PC-9 (cell line): ENCODE measurements at regions not wholly inside any gene's neighbourhood (a gene's known extent, or its start where the extent isn't known, plus 50 kb on each side); places are given as distances from the start of the nearest gene placed in this dataset.

Experiments
- BruUV-seq: library from RNA; stranded (reverse); fragments of 400-500 nt; replicated peaks from 2 replicates; lab custom pipeline; 2021; lab: Mats Ljungman, UMichigan
- CTCF ChIA-PET: fragments of 300-600 bp; sonication (Branson Sonifier 250); formaldehyde crosslinking; loops from one replicate; lab custom pipeline; 2022; ENCODE audit warnings: antibody characterized with exemption; lab: Charles Lee
- POLR2A ChIA-PET: fragments of 300-600 bp; sonication (Branson Sonifier 250); formaldehyde crosslinking; loops from one replicate; lab custom pipeline; 2022; ENCODE audit warnings: antibody characterized with exemption; ENCODE audit not compliant: unreplicated experiment; lab: Charles Lee
- DNase-seq, 2 experiments: peaks; one replicate each; pipeline versions ENCODE4 v3.0.0 to v3.0.0-alpha.2; 2015 to 2022; ENCODE audit warnings: mixed read lengths in 1 of 2
- H2AFZ ChIP-seq: fragments of 200-600 bp; sonication (generic); 2 replicates; pipeline ENCODE4 v1.8.1; 2017; ENCODE audit warnings: antibody characterized with exemption
- H3F3A ChIP-seq: fragments of 200-600 bp; sonication (generic); 2 replicates; pipeline ENCODE4 v1.8.1; 2017; ENCODE audit warnings: antibody characterized with exemption, mild to moderate bottlenecking, low read depth; ENCODE audit not compliant: insufficient read depth
- H3K27ac ChIP-seq: fragments of 200-600 bp; sonication (generic); 2 replicates; pipeline ENCODE4 v1.6.1; 2016; ENCODE audit warnings: mixed run types
- H3K27me3 ChIP-seq: fragments of 200-600 bp; sonication (generic); 2 replicates; pipeline ENCODE4 v1.6.1; 2016; ENCODE audit warnings: low read depth, mixed run types; ENCODE audit not compliant: insufficient read depth
- H3K36me3 ChIP-seq: fragments of 200-600 bp; sonication (generic); 2 replicates; pipeline ENCODE4 v1.6.1; 2016; ENCODE audit warnings: low read depth, mixed run types
- H3K4me1 ChIP-seq: fragments of 200-600 bp; sonication (generic); replicated peaks from 2 replicates; pipeline ENCODE4 v1.6.1; 2016; ENCODE audit warnings: mixed run types; ENCODE audit not compliant: insufficient read depth
- H3K4me2 ChIP-seq: fragments of 200-600 bp; sonication (generic); 2 replicates; pipeline ENCODE4 v1.6.1; 2017; ENCODE audit warnings: mixed run types
- H3K4me3 ChIP-seq: fragments of 200-600 bp; sonication (generic); 2 replicates; pipeline ENCODE4 v1.6.1; 2016; ENCODE audit warnings: mixed run types
- H3K79me2 ChIP-seq: fragments of 200-600 bp; sonication (generic); 2 replicates; pipeline ENCODE4 v1.6.1; 2017; ENCODE audit warnings: low read depth, mixed run types
- H3K9me2 ChIP-seq: fragments of 200-600 bp; sonication (generic); 2 replicates; pipeline ENCODE4 v1.8.1; 2017; ENCODE audit warnings: mild to moderate bottlenecking; ENCODE audit not compliant: insufficient read depth
- H3K9me3 ChIP-seq: fragments of 200-600 bp; sonication (generic); 2 replicates; pipeline ENCODE4 v1.8.1; 2016; ENCODE audit warnings: low read depth; ENCODE audit not compliant: insufficient read depth
- H4K20me1 ChIP-seq: fragments of 200-600 bp; sonication (generic); 2 replicates; pipeline ENCODE4 v1.8.1; 2017; ENCODE audit not compliant: insufficient read depth
- EZH2 ChIP-seq: fragments of 200-600 bp; sonication (generic); IDR thresholded peaks from 2 replicates; pipeline ENCODE4 v1.8.0; 2017; ENCODE audit warnings: antibody characterized with exemption, low read depth
- intact Hi-C: fragments of 100-400 bp; cut with micrococcal nuclease; formaldehyde crosslinking; loops from one replicate; pipeline ENCODE4 v1.10.0; 2022; ENCODE audit not compliant: unreplicated experiment
- TF ChIP-seq, protein P1 (sequence below): fragments of 200-600 bp; sonication (generic); conservative IDR thresholded peaks from 2 replicates; pipeline ENCODE4 v1.6.1; 2017; ENCODE audit warnings: mixed run types, antibody characterized with exemption, mild to moderate bottlenecking, moderate library complexity

DNA sequence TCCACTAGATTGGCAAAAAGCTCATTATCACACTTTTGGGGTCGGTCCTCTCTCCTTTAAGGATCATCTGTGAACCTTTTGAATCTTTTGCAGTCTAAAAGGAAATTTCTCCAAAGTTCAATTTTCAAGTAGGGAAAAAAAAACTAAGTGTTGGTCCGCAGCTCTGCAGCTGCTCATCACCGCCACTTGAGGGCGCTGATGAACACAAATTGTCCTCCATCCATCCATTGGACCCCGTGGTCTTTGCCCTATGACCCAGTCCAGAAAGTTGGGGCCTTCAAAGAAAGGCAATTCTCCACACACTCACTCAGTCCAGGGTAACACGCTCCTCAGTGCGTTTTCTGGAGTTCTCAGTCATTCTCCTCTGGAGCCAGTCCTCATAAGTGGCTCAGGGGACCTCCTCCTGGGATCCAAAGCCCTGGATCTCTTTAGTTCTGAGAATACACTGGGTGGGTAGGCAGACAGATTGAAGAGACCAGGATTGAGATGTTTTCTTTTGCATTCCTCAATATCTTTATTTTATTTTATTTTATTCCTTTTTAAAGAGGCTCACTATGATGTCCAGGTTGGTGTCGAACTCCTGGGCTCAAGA is 63.6 kb upstream of the SLC28A3 start:
- H3K4me3 ChIP-seq, result no peak overlapping the region
- no peak for DNase-seq
- H3K4me2 ChIP-seq, result no peak overlapping the region
- intact Hi-C loops, result no loop called here
- no peaks in the 10 kb centered on the region for H3K79me2 ChIP-seq
- H2AFZ ChIP-seq, result no peak overlapping the region
- H3K27me3 ChIP-seq, result peaks cover 9% of the 10 kb centered on the region; the same call in 1 of the 2 replicates
- H3K9me2 ChIP-seq, result no peaks in the 10 kb centered on the region
- no TSS peak for BruUV-seq
- H3F3A ChIP-seq, result no peaks in the 10 kb centered on the region
- no peaks in the 10 kb centered on the region for H4K20me1 ChIP-seq
- TF ChIP-seq EZH2, result no peak
- TF ChIP-seq, protein P1, sequence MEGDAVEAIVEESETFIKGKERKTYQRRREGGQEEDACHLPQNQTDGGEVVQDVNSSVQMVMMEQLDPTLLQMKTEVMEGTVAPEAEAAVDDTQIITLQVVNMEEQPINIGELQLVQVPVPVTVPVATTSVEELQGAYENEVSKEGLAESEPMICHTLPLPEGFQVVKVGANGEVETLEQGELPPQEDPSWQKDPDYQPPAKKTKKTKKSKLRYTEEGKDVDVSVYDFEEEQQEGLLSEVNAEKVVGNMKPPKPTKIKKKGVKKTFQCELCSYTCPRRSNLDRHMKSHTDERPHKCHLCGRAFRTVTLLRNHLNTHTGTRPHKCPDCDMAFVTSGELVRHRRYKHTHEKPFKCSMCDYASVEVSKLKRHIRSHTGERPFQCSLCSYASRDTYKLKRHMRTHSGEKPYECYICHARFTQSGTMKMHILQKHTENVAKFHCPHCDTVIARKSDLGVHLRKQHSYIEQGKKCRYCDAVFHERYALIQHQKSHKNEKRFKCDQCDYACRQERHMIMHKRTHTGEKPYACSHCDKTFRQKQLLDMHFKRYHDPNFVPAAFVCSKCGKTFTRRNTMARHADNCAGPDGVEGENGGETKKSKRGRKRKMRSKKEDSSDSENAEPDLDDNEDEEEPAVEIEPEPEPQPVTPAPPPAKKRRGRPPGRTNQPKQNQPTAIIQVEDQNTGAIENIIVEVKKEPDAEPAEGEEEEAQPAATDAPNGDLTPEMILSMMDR, result peak; percentile 55
- no peaks in the 10 kb centered on the region for H3K36me3 ChIP-seq
- ChIA-PET POLR2A (no interaction called here), CTCF (no interaction called here)
- H3K9me3 ChIP-seq, result 0 out of 2 replicates have a peak, but pooled peaks cover 2% of the 10 kb centered on the region
- H3K4me1 ChIP-seq, result no peaks in the 10 kb centered on the region
- no peak overlapping the region for H3K27ac ChIP-seq

DNA sequence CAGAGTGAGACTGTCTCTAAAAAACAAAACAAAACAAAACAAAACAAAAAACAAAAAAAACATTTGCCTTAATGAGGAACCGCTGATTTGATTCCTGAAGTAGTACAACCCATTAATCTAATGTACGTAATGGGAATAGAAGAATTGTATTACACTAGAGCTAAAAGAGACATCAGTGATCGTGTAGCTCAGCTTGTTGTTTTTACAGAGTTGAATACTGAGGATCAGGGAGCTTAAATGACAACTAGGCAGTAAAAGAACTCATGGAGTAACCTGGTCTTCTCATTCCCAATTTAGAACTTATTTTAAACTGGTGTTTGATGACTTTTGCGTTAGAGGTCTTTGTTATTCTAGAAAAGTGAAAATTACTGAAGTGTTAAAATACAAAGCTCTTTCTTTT is 65.1 kb upstream of the SLC28A3 start:
- Histone ChIP-seq H4K20me1 (no peaks in the 10 kb centered on the region), H3K9me2 (no peaks in the 10 kb centered on the region), H3K36me3 (no peaks in the 10 kb centered on the region), H3K79me2 (no peaks in the 10 kb centered on the region), H2AFZ (no peak overlapping the region), H3K27me3 (peaks cover 9% of the 10 kb centered on the region; the same call in 1 of the 2 replicates), H3F3A (no peaks in the 10 kb centered on the region), H3K27ac (no peak overlapping the region), H3K4me1 (no peaks in the 10 kb centered on the region), H3K9me3 (no peaks in the 10 kb centered on the region), H3K4me2 (no peak overlapping the region), H3K4me3 (no peak overlapping the region)
- BruUV-seq, result no TSS peak
- no peak for DNase-seq
- ChIA-PET CTCF (interaction anchor here (0.7 kb wide), 1 partner anchor 1205 kb away, joined by 12 read pairs; no protein-coding TSS in a partner anchor), POLR2A (no interaction called here)
- intact Hi-C loops, result no loop called here
- TF ChIP-seq EZH2, result no peak
- TF ChIP-seq, protein P1, result no peak

DNA sequence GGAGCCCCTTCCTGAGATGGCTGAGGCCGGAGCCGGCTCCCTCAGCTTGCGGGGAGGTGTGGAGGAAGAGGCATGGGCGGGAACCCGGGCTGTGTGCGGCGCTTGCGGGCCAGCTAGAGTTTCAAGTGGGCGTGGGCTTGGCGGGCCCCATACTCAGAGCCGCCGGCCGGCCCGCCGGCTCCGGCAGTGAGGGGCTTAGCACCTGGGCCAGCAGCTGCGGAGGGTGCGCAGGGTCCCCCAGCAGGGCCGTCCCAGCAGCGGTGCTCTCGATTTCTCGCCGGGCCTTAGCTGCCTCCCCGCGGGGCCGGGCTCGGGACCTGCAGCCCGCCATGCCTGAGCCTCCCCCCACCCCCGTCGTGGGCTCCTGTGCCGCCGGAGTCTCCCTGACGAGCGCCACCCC is 67.9 kb upstream of the SLC28A3 start:
- intact Hi-C loops, result no loop called here
- Histone ChIP-seq H3K4me3 (no peak overlapping the region), H4K20me1 (no peaks in the 10 kb centered on the region), H3K79me2 (no peaks in the 10 kb centered on the region), H3K4me1 (no peaks in the 10 kb centered on the region), H3K9me3 (no peaks in the 10 kb centered on the region), H3K27ac (no peak overlapping the region), H3K36me3 (no peaks in the 10 kb centered on the region), H3K27me3 (peaks cover 9% of the 10 kb centered on the region; the same call in 1 of the 2 replicates), H3F3A (no peaks in the 10 kb centered on the region), H3K4me2 (no peak overlapping the region), H3K9me2 (no peaks in the 10 kb centered on the region), H2AFZ (no peak overlapping the region)
- no peak for TF ChIP-seq EZH2
- ChIA-PET CTCF (no interaction called here), POLR2A (no interaction called here)
- no peak for DNase-seq
- BruUV-seq, result no TSS peak
